SK-N-SH (cell line): ENCODE measurements at regions not wholly inside any gene's neighbourhood (a gene's known extent, or its start where the extent isn't known, plus 50 kb on each side); places are given as distances from the start of the nearest gene placed in this dataset.

Experiments
- CTCF ChIA-PET: fragments of 300-600, 350-600 bp; formaldehyde crosslinking; extraction: SDS; loops from one replicate; lab custom pipeline; 2021; lab: Yijun Ruan, JAX
- POLR2A ChIA-PET: fragments of 350-600 bp; sonication (Branson Sonifier 250); formaldehyde crosslinking; extraction: SDS; loops from one replicate; lab custom pipeline; 2020; ENCODE audit warnings: antibody characterized with exemption, inconsistent platforms; lab: Yijun Ruan, JAX
- DNase-seq: peaks from one replicate; pipeline ENCODE4 v3.0.0; 2012
- H2AFZ ChIP-seq: fragments of 200-600 bp; sonication (generic); 2 replicates; pipeline ENCODE4 v1.8.1; 2016; ENCODE audit warnings: antibody characterized with exemption, mild to moderate bottlenecking, low read depth
- H3F3A ChIP-seq: fragments of 200-600 bp; sonication (generic); replicated peaks from 2 replicates; pipeline ENCODE3; 2016; ENCODE audit warnings: antibody characterized with exemption, mild to moderate bottlenecking; ENCODE audit not compliant: insufficient read depth
- H3K27ac ChIP-seq, 2 experiments: fragments of 200-500 bp in 1 of 2; fragments of 200-600 bp in 1 of 2; sonication (Bioruptor generic) in 1 of 2; sonication (generic), shearing (Covaris generic) in 1 of 2; 2 replicates each; pipeline versions ENCODE4 v1.5.1 to v1.6.1; 2014 to 2016; ENCODE audit warnings: low read depth in 2 of 2, inconsistent platforms in 1 of 2, low read length in 1 of 2, mild to moderate bottlenecking in 1 of 2, mixed read lengths in 1 of 2
- H3K27me3 ChIP-seq: fragments of 200-600 bp; sonication (generic), shearing (Covaris generic); 2 replicates; pipeline ENCODE4 v1.6.1; 2016; ENCODE audit warnings: mixed run types; ENCODE audit not compliant: insufficient read depth
- H3K36me3 ChIP-seq, 2 experiments: fragments of 200-500 bp in 1 of 2; fragments of 200-600 bp in 1 of 2; sonication (Bioruptor generic) in 1 of 2; sonication (generic) in 1 of 2; replicated peaks in 1 of 2; 2 replicates each; pipeline versions ENCODE3 to v1.5.1; 2014 to 2016; ENCODE audit warnings: low read length in 1 of 2, mild to moderate bottlenecking in 1 of 2; ENCODE audit not compliant: insufficient read depth in 2 of 2, control insufficient read depth in 1 of 2
- H3K4me1 ChIP-seq, 2 experiments: fragments of 200-500 bp in 1 of 2; fragments of 200-600 bp in 1 of 2; sonication (Bioruptor generic) in 1 of 2; sonication (generic), shearing (Covaris generic) in 1 of 2; 2 replicates each; pipeline versions ENCODE4 v1.5.1 to v1.6.1; 2014 to 2016; ENCODE audit warnings: low read depth in 1 of 2, low read length in 1 of 2, mixed run types in 1 of 2; ENCODE audit not compliant: insufficient read depth in 2 of 2, control insufficient read depth in 1 of 2
- H3K4me2 ChIP-seq: fragments of 200-600 bp; sonication (generic), shearing (Covaris generic); 2 replicates; pipeline ENCODE4 v1.6.1; 2017; ENCODE audit warnings: mixed run types
- H3K4me3 ChIP-seq, 2 experiments: fragments of 200-500 bp in 1 of 2; fragments of 200-600 bp in 1 of 2; sonication (Bioruptor generic) in 1 of 2; sonication (generic), shearing (Covaris generic) in 1 of 2; 2 replicates each; pipeline versions ENCODE4 v1.5.1 to v1.8.1; 2014 to 2016; ENCODE audit warnings: low read depth in 2 of 2, inconsistent platforms in 1 of 2, low read length in 1 of 2, mild to moderate bottlenecking in 1 of 2, mixed read lengths in 1 of 2, moderate library complexity in 1 of 2
- H3K79me2 ChIP-seq: fragments of 200-600 bp; sonication (generic); 2 replicates; pipeline ENCODE4 v1.8.1; 2017; ENCODE audit warnings: mild to moderate bottlenecking; ENCODE audit not compliant: insufficient read depth
- H3K9ac ChIP-seq: fragments of 200-600 bp; sonication (generic); 2 replicates; pipeline ENCODE4 v1.6.1; 2017; ENCODE audit warnings: mixed run types
- H3K9me2 ChIP-seq: fragments of 200-600 bp; sonication (generic); 2 replicates; pipeline ENCODE4 v1.6.1; 2017; ENCODE audit warnings: mixed run types
- H3K9me3 ChIP-seq: fragments of 200-600 bp; sonication (generic); 2 replicates; pipeline ENCODE4 v1.6.1; 2017; ENCODE audit warnings: mixed run types, mild to moderate bottlenecking, moderate library complexity
- H4K20me1 ChIP-seq: fragments of 200-600 bp; sonication (generic); 2 replicates; pipeline ENCODE4 v1.6.1; 2017; ENCODE audit warnings: mild to moderate bottlenecking, mixed run types; ENCODE audit not compliant: insufficient read depth
- FOSL2 ChIP-seq: IDR thresholded peaks from 2 replicates; pipeline ENCODE4 v1.4.0; 2012; ENCODE audit warnings: low read depth, mild to moderate bottlenecking, moderate library complexity, borderline replicate concordance
- GATA2 ChIP-seq: sonication (generic); formaldehyde crosslinking; IDR thresholded peaks from 2 replicates; pipeline ENCODE4 v1.5.0; 2020; ENCODE audit warnings: mild to moderate bottlenecking, missing genetic modification reagents
- JUND ChIP-seq: IDR thresholded peaks from 2 replicates; pipeline ENCODE4 v1.4.0; 2012
- NFIC ChIP-seq: IDR thresholded peaks from 2 replicates; pipeline ENCODE4 v1.4.0; 2012; ENCODE audit warnings: borderline replicate concordance
- TAF1 ChIP-seq: IDR thresholded peaks from 2 replicates; pipeline ENCODE4 v1.6.1; 2012; ENCODE audit warnings: low read depth, mild to moderate bottlenecking, low read length, moderate library complexity, borderline replicate concordance
- TCF12 ChIP-seq: IDR thresholded peaks from 2 replicates; pipeline ENCODE4 v1.4.0; 2012
- TEAD4 ChIP-seq: IDR thresholded peaks from 2 replicates; pipeline ENCODE4 v1.4.0; 2012; ENCODE audit warnings: mild to moderate bottlenecking, borderline replicate concordance; ENCODE audit not compliant: insufficient read depth
- WGBS: methylation state at CpG from one replicate; pipeline ENCODE4 v1.1.6; 2017; ENCODE audit warnings: low lambda C conversion rate; 5-methylcytosine and 5-hydroxymethylcytosine counted together
- TF ChIP-seq, protein P1 (sequence below): IDR thresholded peaks from 2 replicates; pipeline ENCODE4 v1.4.0; 2012; ENCODE audit warnings: low read depth, borderline replicate concordance
- TF ChIP-seq, protein P2 (sequence below): IDR thresholded peaks from 2 replicates; pipeline ENCODE4; 2012
- TF ChIP-seq, protein P3 (sequence below): fragments of 150-350 bp; IDR thresholded peaks from 2 replicates; pipeline ENCODE4 v1.6.1; 2017; ENCODE audit warnings: antibody characterized with exemption, low read length, low read depth, borderline replicate concordance

DNA sequence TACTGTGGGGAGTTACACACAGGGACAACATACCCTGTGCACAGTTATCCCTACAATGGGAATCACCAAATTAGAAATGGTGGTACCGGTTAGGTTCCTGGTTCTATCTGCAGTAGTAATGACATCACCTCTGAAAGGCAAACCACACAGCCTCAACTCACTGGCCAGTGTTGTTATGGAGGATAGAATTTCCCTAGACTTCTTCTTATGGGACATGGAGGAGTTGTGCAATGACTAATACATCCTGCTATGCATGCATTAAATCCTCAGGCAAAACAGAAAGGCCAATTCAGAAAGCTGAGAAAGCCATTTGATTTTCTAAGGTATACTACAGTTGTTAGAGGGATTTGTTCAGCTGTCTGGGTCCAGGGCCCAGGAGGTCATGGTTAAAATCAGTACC is 439.3 kb downstream of the TMX3 start:
- H4K20me1 ChIP-seq: no peaks in the 10 kb centered on the region
- no peaks in the 10 kb centered on the region for H3K27me3 ChIP-seq
- H3F3A ChIP-seq: peaks cover 7% of the 10 kb centered on the region
- CTCF ChIA-PET: interaction anchor here (1.0 kb wide), 1 partner anchor 23 kb away, joined by 3 read pairs; no protein-coding TSS in a partner anchor
- H3K9ac ChIP-seq: no peak overlapping the region
- H2AFZ ChIP-seq: peak overlapping the region; percentile 56; the same call in 1 of the 2 replicates
- peak; percentile 36; the same call in 1 of the 2 replicates for TF ChIP-seq FOSL2
- TF ChIP-seq JUND: peak; percentile 42
- TF ChIP-seq TAF1: no peak
- TF ChIP-seq GATA2: no peak
- TF ChIP-seq, all 33 proteins: peak for 2
- no peak overlapping the region for H3K4me2 ChIP-seq
- H3K79me2 ChIP-seq: no peaks in the 10 kb centered on the region
- no peaks in the 10 kb centered on the region for H3K9me2 ChIP-seq
- POLR2A ChIA-PET: no interaction called here
- 60% methylated on average over 1 of the region's 1 CpG for WGBS
- no peaks in the 10 kb centered on the region; a peak in 1 of 4 replicates for H3K4me1 ChIP-seq
- no peaks in the 10 kb centered on the region for H3K36me3 ChIP-seq
- no peak for DNase-seq
- peak overlapping the region in 1 of 2 experiments; percentile 31; a peak in 1 of 4 replicates for H3K27ac ChIP-seq
- no peaks in the 10 kb centered on the region for H3K9me3 ChIP-seq
- no peak overlapping the region for H3K4me3 ChIP-seq

DNA sequence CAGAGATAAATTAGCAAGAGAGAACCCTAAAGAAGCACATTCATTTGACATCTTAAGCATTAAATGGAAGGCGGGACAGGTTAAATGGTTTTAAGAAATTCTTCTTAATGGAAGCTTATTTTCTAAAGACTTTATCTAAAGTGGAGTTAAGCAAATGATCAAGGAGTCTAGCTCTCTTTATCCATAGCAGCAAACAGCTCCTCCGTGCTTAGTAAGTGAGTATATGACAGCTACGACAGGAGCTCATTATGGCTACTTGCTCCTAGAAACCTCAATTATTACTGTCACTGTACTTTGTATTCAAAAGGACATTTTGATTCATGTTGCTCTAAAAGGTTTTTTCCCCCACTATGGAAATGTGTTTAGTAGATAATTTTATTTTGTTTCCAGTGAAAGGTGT is 444.9 kb downstream of the TMX3 start:
- no peak overlapping the region for H3K27ac ChIP-seq
- H2AFZ ChIP-seq: no peak overlapping the region
- no peaks in the 10 kb centered on the region for H3K9me2 ChIP-seq
- no peaks in the 10 kb centered on the region for H4K20me1 ChIP-seq
- ChIA-PET CTCF (no interaction called here), POLR2A (no interaction called here)
- H3K27me3 ChIP-seq: no peaks in the 10 kb centered on the region
- WGBS: 78% methylated on average over 3 of the region's 3 CpGs
- DNase-seq: no peak
- H3K36me3 ChIP-seq: no peaks in the 10 kb centered on the region
- no peak overlapping the region for H3K4me2 ChIP-seq
- H3K4me3 ChIP-seq: no peak overlapping the region
- no peaks in the 10 kb centered on the region for H3K79me2 ChIP-seq
- H3F3A ChIP-seq: no peaks in the 10 kb centered on the region
- H3K9ac ChIP-seq: no peak overlapping the region
- no peaks in the 10 kb centered on the region for H3K9me3 ChIP-seq
- no peak for TF ChIP-seq NFIC
- 0 out of 4 replicates have a peak, but pooled peaks cover 0 to 6% of the 10 kb centered on the region in 2 experiments for H3K4me1 ChIP-seq

DNA sequence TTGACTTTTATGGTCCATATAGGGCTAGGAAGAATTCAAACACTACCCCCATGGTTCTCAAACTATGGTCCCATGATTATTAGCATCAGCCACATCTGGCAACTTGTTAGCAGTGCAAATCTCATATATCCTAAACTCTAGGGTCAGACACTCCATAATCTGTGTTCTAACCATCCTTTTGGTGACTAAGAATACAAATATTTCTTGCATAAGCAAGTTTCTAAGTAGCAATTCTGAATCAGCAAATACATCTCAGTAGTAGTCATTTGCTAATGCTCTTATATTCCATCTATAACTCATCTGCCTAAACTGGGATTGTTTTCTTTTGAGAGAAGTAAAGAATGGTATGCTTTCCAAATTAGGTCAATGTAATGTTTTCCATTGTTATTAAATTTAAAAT is 447.3 kb downstream of the TMX3 start:
- H3K9ac ChIP-seq: no peak overlapping the region
- TF ChIP-seq TAF1: no peak
- TF ChIP-seq, protein P1, sequence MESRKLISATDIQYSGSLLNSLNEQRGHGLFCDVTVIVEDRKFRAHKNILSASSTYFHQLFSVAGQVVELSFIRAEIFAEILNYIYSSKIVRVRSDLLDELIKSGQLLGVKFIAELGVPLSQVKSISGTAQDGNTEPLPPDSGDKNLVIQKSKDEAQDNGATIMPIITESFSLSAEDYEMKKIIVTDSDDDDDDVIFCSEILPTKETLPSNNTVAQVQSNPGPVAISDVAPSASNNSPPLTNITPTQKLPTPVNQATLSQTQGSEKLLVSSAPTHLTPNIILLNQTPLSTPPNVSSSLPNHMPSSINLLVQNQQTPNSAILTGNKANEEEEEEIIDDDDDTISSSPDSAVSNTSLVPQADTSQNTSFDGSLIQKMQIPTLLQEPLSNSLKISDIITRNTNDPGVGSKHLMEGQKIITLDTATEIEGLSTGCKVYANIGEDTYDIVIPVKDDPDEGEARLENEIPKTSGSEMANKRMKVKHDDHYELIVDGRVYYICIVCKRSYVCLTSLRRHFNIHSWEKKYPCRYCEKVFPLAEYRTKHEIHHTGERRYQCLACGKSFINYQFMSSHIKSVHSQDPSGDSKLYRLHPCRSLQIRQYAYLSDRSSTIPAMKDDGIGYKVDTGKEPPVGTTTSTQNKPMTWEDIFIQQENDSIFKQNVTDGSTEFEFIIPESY: no peak
- TF ChIP-seq JUND: peak; percentile 71
- peak; percentile 48; the same call in 1 of the 2 replicates for TF ChIP-seq TCF12
- TF ChIP-seq, protein P2, sequence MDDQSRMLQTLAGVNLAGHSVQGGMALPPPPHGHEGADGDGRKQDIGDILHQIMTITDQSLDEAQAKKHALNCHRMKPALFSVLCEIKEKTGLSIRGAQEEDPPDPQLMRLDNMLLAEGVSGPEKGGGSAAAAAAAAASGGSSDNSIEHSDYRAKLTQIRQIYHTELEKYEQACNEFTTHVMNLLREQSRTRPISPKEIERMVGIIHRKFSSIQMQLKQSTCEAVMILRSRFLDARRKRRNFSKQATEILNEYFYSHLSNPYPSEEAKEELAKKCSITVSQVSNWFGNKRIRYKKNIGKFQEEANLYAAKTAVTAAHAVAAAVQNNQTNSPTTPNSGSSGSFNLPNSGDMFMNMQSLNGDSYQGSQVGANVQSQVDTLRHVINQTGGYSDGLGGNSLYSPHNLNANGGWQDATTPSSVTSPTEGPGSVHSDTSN: peak; percentile 4; the same call in 1 of the 2 replicates
- TF ChIP-seq, protein P3, sequence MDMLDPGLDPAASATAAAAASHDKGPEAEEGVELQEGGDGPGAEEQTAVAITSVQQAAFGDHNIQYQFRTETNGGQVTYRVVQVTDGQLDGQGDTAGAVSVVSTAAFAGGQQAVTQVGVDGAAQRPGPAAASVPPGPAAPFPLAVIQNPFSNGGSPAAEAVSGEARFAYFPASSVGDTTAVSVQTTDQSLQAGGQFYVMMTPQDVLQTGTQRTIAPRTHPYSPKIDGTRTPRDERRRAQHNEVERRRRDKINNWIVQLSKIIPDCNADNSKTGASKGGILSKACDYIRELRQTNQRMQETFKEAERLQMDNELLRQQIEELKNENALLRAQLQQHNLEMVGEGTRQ: no peak
- TF ChIP-seq FOSL2: peak; percentile 67
- TF ChIP-seq TEAD4: peak; percentile 44; the same call in 1 of the 2 replicates
- TF ChIP-seq, all 33 proteins: peak for 5
- Histone ChIP-seq H3K27ac (0 out of 4 replicates have a peak overlapping the region, but pooled peaks of 1 of the 2 experiments have one; percentile 10), H3K4me3 (no peak overlapping the region), H3K79me2 (no peaks in the 10 kb centered on the region), H3K36me3 (no peaks in the 10 kb centered on the region), H3K4me1 (peaks cover 0 to 10% of the 10 kb centered on the region in 2 experiments; a peak in 1 of 4 replicates), H3K27me3 (no peaks in the 10 kb centered on the region), H3K9me3 (no peaks in the 10 kb centered on the region), H3K9me2 (no peaks in the 10 kb centered on the region), H3F3A (no peaks in the 10 kb centered on the region), H2AFZ (no peak overlapping the region), H3K4me2 (no peak overlapping the region), H4K20me1 (no peaks in the 10 kb centered on the region)
- ChIA-PET CTCF (no interaction called here), POLR2A (no interaction called here)
- DNase-seq: no peak
